ENCODE measurements at regions not wholly inside any gene's neighbourhood (a gene's known extent, or its start where the extent isn't known, plus 50 kb on each side); places are given as distances from the start of the nearest gene placed in this dataset.

GRCh38 chr1:100626397-100626796, 88.5 kb downstream of the GPR88 start:
- Mint-ChIP-seq H3K4me1 (peaks cover 0 to 11% (median 5%) of the 10 kb centered on the region in 7 donors), H3K27me3 (peaks cover 0 to 16% (median 0%) of the 10 kb centered on the region in 5 donors), H3K4me3 (no peak overlapping the region), H3K9me3 (peaks cover 0 to 7% (median 2%) of the 10 kb centered on the region in 11 donors), H3K36me3 (no peaks in the 10 kb centered on the region), H3K27ac (no peak overlapping the region)
- DNase-seq (no peak), ATAC-seq (no peak)
- Histone ChIP-seq H3K36me3 (ENCODE audit: control insufficient read depth in 2 of 3, insufficient read depth in 3 of 3, low read length in 3 of 3) (no peaks in the 10 kb centered on the region), H3K4me3 (ENCODE audit: low read length) (no peak overlapping the region), H3K27me3 (ENCODE audit: control insufficient read depth in 2 of 2, insufficient read depth in 2 of 2, low read length in 2 of 2) (no peaks in the 10 kb centered on the region), H3K9me3 (ENCODE audit: control insufficient read depth in 2 of 3, low read length in 3 of 3) (no peaks in the 10 kb centered on the region), H3K27ac (ENCODE audit: low read depth, low read length) (no peak overlapping the region), H3K4me1 (ENCODE audit: control insufficient read depth in 2 of 2, insufficient read depth in 2 of 2, low read length in 2 of 2) (no peaks in the 10 kb centered on the region)
- intact Hi-C loops (cut with micrococcal nuclease), result no loop called here
- CTCF ChIA-PET, result no interaction called here
- POLR2A ChIA-PET, result no interaction called here

- Histone ChIP-seq H3K36me3 (ENCODE audit: control insufficient read depth in 2 of 3, insufficient read depth in 3 of 3, low read length in 3 of 3) (no peaks in the 10 kb centered on the region), H3K9me3 (ENCODE audit: control insufficient read depth in 2 of 3, low read length in 3 of 3) (no peaks in the 10 kb centered on the region), H3K27me3 (ENCODE audit: control insufficient read depth in 2 of 2, insufficient read depth in 2 of 2, low read length in 2 of 2) (no peaks in the 10 kb centered on the region), H3K4me3 (ENCODE audit: low read length) (no peak overlapping the region), H3K27ac (ENCODE audit: low read depth, low read length) (no peak overlapping the region), H3K4me1 (ENCODE audit: control insufficient read depth in 2 of 2, insufficient read depth in 2 of 2, low read length in 2 of 2) (no peaks in the 10 kb centered on the region)
- no peak overlapping the region for H3K27ac Mint-ChIP-seq
- intact Hi-C loops (cut with micrococcal nuclease), result no loop called here
- CTCF ChIA-PET, result no interaction called here
- H3K9me3 Mint-ChIP-seq, result peaks cover 0 to 8% (median 2%) of the 10 kb centered on the region in 11 donors
- DNase-seq, result no peak
- no peaks in the 10 kb centered on the region for H3K36me3 Mint-ChIP-seq
- H3K4me1 Mint-ChIP-seq, result peaks cover 0 to 12% (median 5%) of the 10 kb centered on the region in 7 donors
- POLR2A ChIA-PET, result no interaction called here
- ATAC-seq, result peak; percentile 59
- no peak overlapping the region for H3K4me3 Mint-ChIP-seq
- H3K27me3 Mint-ChIP-seq, result peaks cover 0 to 16% (median 0%) of the 10 kb centered on the region in 5 donors
Observed at GRCh38 chr1:100627054-100627716, 89.2 kb downstream of the GPR88 start.

- Mint-ChIP-seq H3K27ac (no peak overlapping the region), H3K9me3 (peaks cover 0 to 8% (median 3%) of the 10 kb centered on the region in 11 donors), H3K4me1 (peaks cover 0 to 12% (median 5%) of the 10 kb centered on the region in 7 donors), H3K27me3 (peaks cover 0 to 16% (median 0%) of the 10 kb centered on the region in 5 donors), H3K4me3 (no peak overlapping the region), H3K36me3 (no peaks in the 10 kb centered on the region)
- intact Hi-C loops (cut with micrococcal nuclease), result no loop called here
- ChIA-PET POLR2A (no interaction called here), CTCF (no interaction called here)
- DNase-seq (no peak), ATAC-seq (no peak)
- no peak overlapping the region for H3K4me3 ChIP-seq (ENCODE audit: low read length)
- no peaks in the 10 kb centered on the region for H3K27me3 ChIP-seq (ENCODE audit: control insufficient read depth in 2 of 2, insufficient read depth in 2 of 2, low read length in 2 of 2)
- H3K27ac ChIP-seq (ENCODE audit: low read depth, low read length), result no peak overlapping the region
- no peaks in the 10 kb centered on the region for H3K36me3 ChIP-seq (ENCODE audit: control insufficient read depth in 2 of 3, insufficient read depth in 3 of 3, low read length in 3 of 3)
- no peaks in the 10 kb centered on the region for H3K9me3 ChIP-seq (ENCODE audit: control insufficient read depth in 2 of 3, low read length in 3 of 3)
- no peaks in the 10 kb centered on the region for H3K4me1 ChIP-seq (ENCODE audit: control insufficient read depth in 2 of 2, insufficient read depth in 2 of 2, low read length in 2 of 2)
Observed at GRCh38 chr1:100627936-100628335, 90.0 kb downstream of the GPR88 start.

- ATAC-seq (no peak), DNase-seq (no peak)
- H3K9me3 Mint-ChIP-seq, result peaks cover 0 to 8% (median 3%) of the 10 kb centered on the region in 11 donors
- peaks cover 0 to 12% (median 5%) of the 10 kb centered on the region in 7 donors for H3K4me1 Mint-ChIP-seq
- Histone ChIP-seq H3K4me1 (ENCODE audit: control insufficient read depth in 2 of 2, insufficient read depth in 2 of 2, low read length in 2 of 2) (no peaks in the 10 kb centered on the region), H3K36me3 (ENCODE audit: control insufficient read depth in 2 of 3, insufficient read depth in 3 of 3, low read length in 3 of 3) (no peaks in the 10 kb centered on the region), H3K27me3 (ENCODE audit: control insufficient read depth in 2 of 2, insufficient read depth in 2 of 2, low read length in 2 of 2) (no peaks in the 10 kb centered on the region), H3K4me3 (ENCODE audit: low read length) (no peak overlapping the region), H3K9me3 (ENCODE audit: control insufficient read depth in 2 of 3, low read length in 3 of 3) (no peaks in the 10 kb centered on the region), H3K27ac (ENCODE audit: low read depth, low read length) (no peak overlapping the region)
- ChIA-PET POLR2A (no interaction called here), CTCF (no interaction called here)
- intact Hi-C loops (cut with micrococcal nuclease), result no loop called here
- no peaks in the 10 kb centered on the region for H3K36me3 Mint-ChIP-seq
- H3K27me3 Mint-ChIP-seq, result peaks cover 0 to 16% (median 0%) of the 10 kb centered on the region in 5 donors
- H3K4me3 Mint-ChIP-seq, result no peak overlapping the region
- no peak overlapping the region for H3K27ac Mint-ChIP-seq
Observed at GRCh38 chr1:100628631-100629081, 90.7 kb downstream of the GPR88 start.

- Histone ChIP-seq H3K4me1 (ENCODE audit: control insufficient read depth in 2 of 2, insufficient read depth in 2 of 2, low read length in 2 of 2) (no peaks in the 10 kb centered on the region), H3K4me3 (ENCODE audit: low read length) (no peak overlapping the region), H3K36me3 (ENCODE audit: control insufficient read depth in 2 of 3, insufficient read depth in 3 of 3, low read length in 3 of 3) (no peaks in the 10 kb centered on the region), H3K27ac (ENCODE audit: low read depth, low read length) (no peak overlapping the region), H3K27me3 (ENCODE audit: control insufficient read depth in 2 of 2, insufficient read depth in 2 of 2, low read length in 2 of 2) (no peaks in the 10 kb centered on the region), H3K9me3 (ENCODE audit: control insufficient read depth in 2 of 3, low read length in 3 of 3) (no peaks in the 10 kb centered on the region)
- no peak for DNase-seq
- ATAC-seq, result no peak
- H3K4me1 Mint-ChIP-seq, result peaks cover 0 to 12% (median 5%) of the 10 kb centered on the region in 7 donors
- intact Hi-C loops (cut with micrococcal nuclease), result no loop called here
- ChIA-PET POLR2A (no interaction called here), CTCF (no interaction called here)
- H3K27me3 Mint-ChIP-seq, result peaks cover 0 to 16% (median 0%) of the 10 kb centered on the region in 5 donors
- no peak overlapping the region for H3K27ac Mint-ChIP-seq
- no peaks in the 10 kb centered on the region for H3K36me3 Mint-ChIP-seq
- H3K9me3 Mint-ChIP-seq, result peaks cover 0 to 8% (median 3%) of the 10 kb centered on the region in 11 donors
- H3K4me3 Mint-ChIP-seq, result no peak overlapping the region
Observed at GRCh38 chr1:100629391-100629790, 90.2 kb upstream of the VCAM1 start.

GRCh38 chr1:100631015-100631551, 88.5 kb upstream of the VCAM1 start:
- intact Hi-C loops (cut with micrococcal nuclease), result no loop called here
- peaks cover 2 to 18% (median 7%) of the 10 kb centered on the region in 5 donors for H3K27me3 Mint-ChIP-seq
- Histone ChIP-seq H3K27me3 (ENCODE audit: control insufficient read depth in 2 of 2, insufficient read depth in 2 of 2, low read length in 2 of 2) (no peaks in the 10 kb centered on the region), H3K4me1 (ENCODE audit: control insufficient read depth in 2 of 2, insufficient read depth in 2 of 2, low read length in 2 of 2) (no peaks in the 10 kb centered on the region), H3K36me3 (ENCODE audit: control insufficient read depth in 2 of 3, insufficient read depth in 3 of 3, low read length in 3 of 3) (no peaks in the 10 kb centered on the region), H3K27ac (ENCODE audit: low read depth, low read length) (no peak overlapping the region), H3K9me3 (ENCODE audit: control insufficient read depth in 2 of 3, low read length in 3 of 3) (no peaks in the 10 kb centered on the region), H3K4me3 (ENCODE audit: low read length) (no peak overlapping the region)
- ChIA-PET CTCF (no interaction called here), POLR2A (no interaction called here)
- no peak overlapping the region for H3K27ac Mint-ChIP-seq
- H3K9me3 Mint-ChIP-seq, result peaks cover 0 to 17% (median 6%) of the 10 kb centered on the region in 11 donors
- H3K36me3 Mint-ChIP-seq, result no peaks in the 10 kb centered on the region
- H3K4me3 Mint-ChIP-seq, result no peak overlapping the region
- ATAC-seq, result peak; percentile 69
- DNase-seq, result no peak
- peaks cover 0 to 12% (median 5%) of the 10 kb centered on the region in 7 donors for H3K4me1 Mint-ChIP-seq

- H3K27me3 ChIP-seq (ENCODE audit: control insufficient read depth in 2 of 2, insufficient read depth in 2 of 2, low read length in 2 of 2), result no peaks in the 10 kb centered on the region
- peaks cover 0 to 32% (median 23%) of the 10 kb centered on the region in 5 donors for H3K27me3 Mint-ChIP-seq
- H3K4me3 ChIP-seq (ENCODE audit: low read length), result no peak overlapping the region
- ChIA-PET POLR2A (no interaction called here), CTCF (interaction anchor here (0.6 kb wide), 1 partner anchor 165 kb away, joined by 3 read pairs; no protein-coding TSS in a partner anchor)
- peaks cover 0 to 6% (median 2%) of the 10 kb centered on the region in 11 donors for H3K9me3 Mint-ChIP-seq
- peaks cover 0 to 3% (median 0%) of the 10 kb centered on the region in 3 experiments for H3K9me3 ChIP-seq (ENCODE audit: control insufficient read depth in 2 of 3, low read length in 3 of 3)
- H3K4me1 Mint-ChIP-seq, result no peaks in the 10 kb centered on the region
- ATAC-seq (no peak), DNase-seq (no peak)
- H3K27ac Mint-ChIP-seq, result no peak overlapping the region
- H3K36me3 Mint-ChIP-seq, result no peaks in the 10 kb centered on the region
- H3K36me3 ChIP-seq (ENCODE audit: control insufficient read depth in 2 of 3, insufficient read depth in 3 of 3, low read length in 3 of 3), result no peaks in the 10 kb centered on the region
- intact Hi-C loops (cut with micrococcal nuclease), result no loop called here
- H3K4me3 Mint-ChIP-seq, result no peak overlapping the region
- H3K4me1 ChIP-seq (ENCODE audit: control insufficient read depth in 2 of 2, insufficient read depth in 2 of 2, low read length in 2 of 2), result no peaks in the 10 kb centered on the region
- no peak overlapping the region for H3K27ac ChIP-seq (ENCODE audit: low read depth, low read length)
Observed at GRCh38 chr1:100642826-100643225, 76.7 kb upstream of the VCAM1 start.

Measured in naive thymus-derived CD4-positive, alpha-beta T cell (primary cell).